Endothelial cell (in vitro differentiated cells): ENCODE measurements at regions not wholly inside any gene's neighbourhood (a gene's known extent, or its start where the extent isn't known, plus 50 kb on each side); places are given as distances from the start of the nearest gene placed in this dataset.

Experiments
- DNase-seq: peaks from one replicate; pipeline ENCODE4 v3.0.0; 2021; ENCODE audit warnings: low spot score
- H3K27ac Mint-ChIP-seq: one replicate; pipeline ENCODE4 v1.8.0; 2021; ENCODE audit warnings: mixed read lengths, inconsistent platforms; ENCODE audit not compliant: unreplicated experiment
- H3K27me3 Mint-ChIP-seq: one replicate; pipeline ENCODE4 v1.8.0; 2021; ENCODE audit warnings: mild to moderate bottlenecking, moderate library complexity, mixed read lengths, inconsistent platforms; ENCODE audit not compliant: unreplicated experiment
- H3K36me3 Mint-ChIP-seq: one replicate; pipeline ENCODE4 v1.8.0; 2021; ENCODE audit warnings: mild to moderate bottlenecking, low read depth, mixed read lengths, inconsistent platforms; ENCODE audit not compliant: unreplicated experiment
- H3K4me1 Mint-ChIP-seq: one replicate; pipeline ENCODE4 v1.8.0; 2021; ENCODE audit warnings: mild to moderate bottlenecking, mixed read lengths, inconsistent platforms; ENCODE audit not compliant: unreplicated experiment
- H3K4me3 Mint-ChIP-seq: one replicate; pipeline ENCODE4 v1.8.0; 2021; ENCODE audit warnings: mild to moderate bottlenecking, mixed read lengths, inconsistent platforms; ENCODE audit not compliant: unreplicated experiment
- H3K9me3 Mint-ChIP-seq: one replicate; pipeline ENCODE4 v1.8.0; 2021; ENCODE audit warnings: mixed read lengths, inconsistent platforms; ENCODE audit not compliant: unreplicated experiment
- TF ChIP-seq, protein P1 (sequence below): fragments of 200-600 bp; sonication (generic); IDR thresholded peaks from one replicate; pipeline ENCODE4 v1.5.0; 2021; ENCODE audit warnings: antibody characterized with exemption; ENCODE audit not compliant: unreplicated experiment

DNA sequence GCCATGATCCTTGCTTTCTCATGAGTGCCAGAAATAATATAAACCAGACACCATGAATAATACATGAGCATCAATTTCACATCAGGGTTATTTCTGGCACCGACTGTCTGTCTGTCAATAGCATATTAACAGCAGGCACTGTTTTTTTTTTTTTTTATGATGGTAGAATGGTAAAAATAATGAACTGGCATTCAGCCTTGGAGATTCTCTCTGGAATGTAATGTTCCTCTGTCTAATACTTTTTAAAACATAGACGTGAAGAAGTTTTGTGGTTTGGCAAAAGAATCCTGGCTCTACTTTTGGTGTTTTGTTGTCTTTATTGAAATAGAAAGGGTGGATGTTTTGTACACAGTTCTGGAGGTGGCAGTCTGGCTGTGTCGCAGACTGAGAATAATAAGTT is 874.6 kb upstream of the PRKX start:
- H3K4me3 Mint-ChIP-seq: no peak overlapping the region
- no peak overlapping the region for H3K27ac Mint-ChIP-seq

DNA sequence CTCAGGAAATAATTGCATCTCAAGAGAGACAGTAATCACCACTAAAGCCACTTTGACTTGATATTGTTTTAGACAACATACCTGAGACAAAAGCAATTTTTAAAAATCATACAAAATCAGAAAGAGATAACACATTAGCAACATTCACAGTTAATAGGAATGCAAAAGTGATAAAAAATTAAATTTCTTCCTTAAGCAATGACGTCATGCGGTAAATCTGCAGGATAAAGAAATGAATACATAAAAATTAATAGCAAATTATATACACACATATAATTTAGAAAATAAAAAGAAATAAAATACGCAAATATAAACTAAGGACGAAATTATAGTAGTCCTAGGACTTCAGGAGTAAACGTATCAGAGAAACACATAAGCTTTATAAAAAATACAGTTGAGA is 866.5 kb upstream of the PRKX start:
- no peaks in the 10 kb centered on the region for H3K36me3 Mint-ChIP-seq
- TF ChIP-seq, protein P1, sequence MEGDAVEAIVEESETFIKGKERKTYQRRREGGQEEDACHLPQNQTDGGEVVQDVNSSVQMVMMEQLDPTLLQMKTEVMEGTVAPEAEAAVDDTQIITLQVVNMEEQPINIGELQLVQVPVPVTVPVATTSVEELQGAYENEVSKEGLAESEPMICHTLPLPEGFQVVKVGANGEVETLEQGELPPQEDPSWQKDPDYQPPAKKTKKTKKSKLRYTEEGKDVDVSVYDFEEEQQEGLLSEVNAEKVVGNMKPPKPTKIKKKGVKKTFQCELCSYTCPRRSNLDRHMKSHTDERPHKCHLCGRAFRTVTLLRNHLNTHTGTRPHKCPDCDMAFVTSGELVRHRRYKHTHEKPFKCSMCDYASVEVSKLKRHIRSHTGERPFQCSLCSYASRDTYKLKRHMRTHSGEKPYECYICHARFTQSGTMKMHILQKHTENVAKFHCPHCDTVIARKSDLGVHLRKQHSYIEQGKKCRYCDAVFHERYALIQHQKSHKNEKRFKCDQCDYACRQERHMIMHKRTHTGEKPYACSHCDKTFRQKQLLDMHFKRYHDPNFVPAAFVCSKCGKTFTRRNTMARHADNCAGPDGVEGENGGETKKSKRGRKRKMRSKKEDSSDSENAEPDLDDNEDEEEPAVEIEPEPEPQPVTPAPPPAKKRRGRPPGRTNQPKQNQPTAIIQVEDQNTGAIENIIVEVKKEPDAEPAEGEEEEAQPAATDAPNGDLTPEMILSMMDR: no peak
- no peaks in the 10 kb centered on the region for H3K27me3 Mint-ChIP-seq
- H3K9me3 Mint-ChIP-seq: no peaks in the 10 kb centered on the region
- H3K27ac Mint-ChIP-seq: no peak overlapping the region
- no peak for DNase-seq
- H3K4me3 Mint-ChIP-seq: no peak overlapping the region
- no peaks in the 10 kb centered on the region for H3K4me1 Mint-ChIP-seq

More for the DNA sequence above, 874.6 kb upstream of the PRKX start:
- H3K27me3 Mint-ChIP-seq: no peaks in the 10 kb centered on the region
- H3K4me1 Mint-ChIP-seq: no peaks in the 10 kb centered on the region
- TF ChIP-seq, protein P1: no peak
- H3K9me3 Mint-ChIP-seq: no peaks in the 10 kb centered on the region
- DNase-seq: no peak
- H3K36me3 Mint-ChIP-seq: no peaks in the 10 kb centered on the region

DNA sequence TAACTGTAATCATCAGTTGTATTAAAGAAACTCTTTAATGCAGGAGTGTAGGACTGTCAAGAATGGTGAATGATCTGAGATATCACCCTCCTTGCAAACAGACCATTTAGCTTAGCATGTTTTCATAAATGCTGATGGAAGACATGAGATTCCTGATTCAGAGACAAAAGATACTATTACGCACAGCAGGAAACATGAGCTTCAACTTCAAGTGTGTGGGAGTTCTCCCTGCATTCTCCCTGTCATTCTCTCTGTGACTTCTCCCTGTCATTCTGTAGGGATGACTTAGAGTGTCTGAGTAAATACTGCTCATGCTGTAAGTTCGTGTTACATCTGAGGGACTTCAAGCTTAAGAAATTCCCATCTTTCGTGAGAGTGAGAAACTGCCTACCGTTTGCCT is 866.0 kb upstream of the PRKX start:
- no peaks in the 10 kb centered on the region for H3K4me1 Mint-ChIP-seq

GRCh38 chrX:4572691-4573090 is 859.2 kb upstream of the PRKX start:
- no peak for DNase-seq
- no peaks in the 10 kb centered on the region for H3K9me3 Mint-ChIP-seq
- H3K4me3 Mint-ChIP-seq: no peak overlapping the region
- TF ChIP-seq, protein P1: no peak
- H3K4me1 Mint-ChIP-seq: no peaks in the 10 kb centered on the region
- H3K27me3 Mint-ChIP-seq: no peaks in the 10 kb centered on the region
- H3K27ac Mint-ChIP-seq: no peak overlapping the region
- no peaks in the 10 kb centered on the region for H3K36me3 Mint-ChIP-seq

More for the DNA sequence above, 866.0 kb upstream of the PRKX start:
- DNase-seq: no peak
- TF ChIP-seq, protein P1: no peak
- no peaks in the 10 kb centered on the region for H3K36me3 Mint-ChIP-seq
- no peaks in the 10 kb centered on the region for H3K27me3 Mint-ChIP-seq
- H3K4me3 Mint-ChIP-seq: no peak overlapping the region
- no peak overlapping the region for H3K27ac Mint-ChIP-seq
- H3K9me3 Mint-ChIP-seq: no peaks in the 10 kb centered on the region

DNA sequence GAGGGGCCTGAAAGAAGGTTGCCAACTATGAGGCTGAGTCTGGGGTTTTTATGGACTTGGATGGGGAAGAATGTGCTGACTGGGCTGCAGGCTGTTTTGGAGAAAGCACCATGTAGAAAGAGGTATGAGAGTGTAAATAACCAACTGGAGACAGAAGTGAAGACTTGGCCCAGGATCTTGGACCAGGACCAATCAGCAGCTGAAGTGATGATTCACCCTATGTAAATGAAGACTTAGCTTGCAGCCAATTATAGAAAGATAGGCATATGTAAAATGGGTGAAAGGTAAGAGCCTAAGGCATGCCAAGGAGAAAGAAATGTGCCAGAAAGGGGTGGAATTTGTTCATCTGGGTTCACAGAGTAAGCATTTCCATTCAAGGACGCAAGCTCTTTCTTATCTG is 856.7 kb upstream of the PRKX start:
- Mint-ChIP-seq H3K27me3 (no peaks in the 10 kb centered on the region), H3K4me1 (no peaks in the 10 kb centered on the region), H3K36me3 (no peaks in the 10 kb centered on the region), H3K9me3 (no peaks in the 10 kb centered on the region), H3K27ac (no peak overlapping the region), H3K4me3 (no peak overlapping the region)
- TF ChIP-seq, protein P1: no peak
- DNase-seq: no peak
